ENCODE measurements at regions not wholly inside any gene's neighbourhood (a gene's known extent, or its start where the extent isn't known, plus 50 kb on each side); places are given as distances from the start of the nearest gene placed in this dataset.

DNA sequence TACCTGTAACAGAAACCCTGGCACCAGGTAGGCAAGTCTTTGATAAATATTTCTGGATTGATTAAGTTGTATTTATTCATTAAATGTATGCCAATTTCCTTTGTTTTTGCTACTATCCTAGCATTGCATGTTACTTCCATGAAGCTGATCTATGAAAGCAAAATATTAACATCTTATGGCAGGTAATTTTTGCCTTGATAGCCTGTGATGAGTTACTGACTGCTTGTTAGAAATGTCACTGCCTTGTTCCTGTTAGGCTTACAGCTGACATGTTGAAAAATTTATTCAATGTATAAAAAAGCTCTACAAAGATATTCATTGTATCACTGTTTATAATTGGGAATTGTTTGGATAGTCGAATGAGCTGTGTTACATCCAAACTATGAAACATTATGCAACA, 830.1 kb downstream of the TUSC7 start:
- Histone ChIP-seq H3K27me3 (no peaks in the 10 kb centered on the region), H3K9ac (ENCODE audit: low read depth in 2 of 2, low read length in 2 of 2) (no peak overlapping the region), H3K4me3 (no peak overlapping the region), H3K27ac (no peak overlapping the region), H3K4me1 (no peaks in the 10 kb centered on the region), H3K9me3 (no peaks in the 10 kb centered on the region), H3K36me3 (no peaks in the 10 kb centered on the region)
- no peak for DNase-seq
- intact Hi-C loops (cut with DNase I), result no loop called here
- no peak for TF ChIP-seq CTCF (IDR thresholded peaks at IDR 0.05)

- Histone ChIP-seq H3K4me3 (no peak overlapping the region), H3K9me3 (no peaks in the 10 kb centered on the region), H3K27ac (no peak overlapping the region), H3K36me3 (no peaks in the 10 kb centered on the region), H3K27me3 (no peaks in the 10 kb centered on the region), H3K9ac (ENCODE audit: low read depth in 2 of 2, low read length in 2 of 2) (no peak overlapping the region), H3K4me1 (no peaks in the 10 kb centered on the region)
- intact Hi-C loops (cut with DNase I), result no loop called here
- no peak for TF ChIP-seq CTCF (IDR thresholded peaks at IDR 0.05)
- no peak for DNase-seq
Observed at GRCh38 chr3:117540597-117540996, 831.0 kb downstream of the TUSC7 start.

DNA sequence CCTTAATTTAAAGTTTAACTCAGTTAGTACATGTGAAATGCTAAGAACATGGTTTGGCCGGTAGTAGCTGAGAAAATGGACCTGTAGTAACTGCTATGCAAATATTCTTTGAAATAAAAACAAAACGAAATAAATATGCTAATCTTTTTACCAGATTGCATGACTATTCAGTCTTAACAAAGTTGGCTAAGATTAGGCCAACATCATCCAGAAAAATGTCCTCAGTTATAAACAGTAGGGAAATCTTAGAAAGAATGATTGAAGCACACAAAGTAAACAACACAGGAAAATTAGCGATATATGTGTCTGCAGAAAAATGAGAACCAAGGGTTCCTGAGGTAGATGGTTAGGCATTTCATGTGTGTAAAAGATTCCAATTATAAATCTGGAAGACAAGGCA, 832.1 kb downstream of the TUSC7 start:
- Histone ChIP-seq H3K4me1 (no peaks in the 10 kb centered on the region), H3K36me3 (no peaks in the 10 kb centered on the region), H3K9ac (ENCODE audit: low read depth in 2 of 2, low read length in 2 of 2) (no peak overlapping the region), H3K27ac (no peak overlapping the region), H3K27me3 (no peaks in the 10 kb centered on the region), H3K9me3 (no peaks in the 10 kb centered on the region), H3K4me3 (no peak overlapping the region)
- intact Hi-C loops (cut with DNase I), result no loop called here
- no peak for DNase-seq
- no peak for TF ChIP-seq CTCF (IDR thresholded peaks at IDR 0.05)

- H3K4me1 ChIP-seq, result no peaks in the 10 kb centered on the region
- no peaks in the 10 kb centered on the region for H3K9me3 ChIP-seq
- no peak overlapping the region for H3K4me3 ChIP-seq
- no peaks in the 10 kb centered on the region for H3K27me3 ChIP-seq
- TF ChIP-seq CTCF (IDR thresholded peaks at IDR 0.05), result no peak
- H3K36me3 ChIP-seq, result no peaks in the 10 kb centered on the region
- no peak overlapping the region for H3K9ac ChIP-seq (ENCODE audit: low read depth in 2 of 2, low read length in 2 of 2)
- DNase-seq, result no peak
- H3K27ac ChIP-seq, result no peak overlapping the region
- intact Hi-C loops (cut with DNase I), result no loop called here
Observed at GRCh38 chr3:117543521-117543920, 833.9 kb downstream of the TUSC7 start.

DNA sequence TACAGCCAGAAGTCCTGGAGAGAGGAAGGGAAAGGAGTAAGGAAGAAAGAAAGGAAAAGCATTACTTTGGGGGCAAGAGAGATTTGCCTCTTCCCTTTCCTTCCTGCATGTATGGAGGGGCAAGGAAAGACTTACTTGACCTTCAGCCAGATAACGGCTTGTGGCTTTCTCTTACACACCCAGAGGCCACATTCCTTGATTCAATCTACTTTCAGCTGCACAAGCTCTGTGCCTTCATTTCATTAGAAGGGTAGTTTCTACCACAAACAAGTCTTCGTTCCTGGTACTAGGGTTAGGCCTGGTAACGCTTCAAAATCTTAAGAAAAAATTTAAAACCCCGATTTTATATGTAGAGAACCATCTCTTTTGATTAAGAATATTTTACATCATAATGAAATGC, 835.9 kb downstream of the TUSC7 start:
- no peak for TF ChIP-seq CTCF (IDR thresholded peaks at IDR 0.05)
- no peak overlapping the region for H3K27ac ChIP-seq
- H3K9me3 ChIP-seq, result no peaks in the 10 kb centered on the region
- no peak overlapping the region for H3K4me3 ChIP-seq
- no peak for DNase-seq
- no peaks in the 10 kb centered on the region for H3K4me1 ChIP-seq
- H3K9ac ChIP-seq (ENCODE audit: low read depth in 2 of 2, low read length in 2 of 2), result no peak overlapping the region
- intact Hi-C loops (cut with DNase I), result no loop called here
- no peaks in the 10 kb centered on the region for H3K27me3 ChIP-seq
- H3K36me3 ChIP-seq, result no peaks in the 10 kb centered on the region

Measured in colonic mucosa (tissue), 4 donors.